AG09309 (cell line): ENCODE measurements at regions not wholly inside any gene's neighbourhood (a gene's known extent, or its start where the extent isn't known, plus 50 kb on each side); places are given as distances from the start of the nearest gene placed in this dataset.

ENCODE experiments used
- DNase-seq: peaks from one replicate; pipeline ENCODE4 v3.0.0-alpha.2; 2010; ENCODE audit warnings: low read depth
- H3K4me3 ChIP-seq: 2 replicates; pipeline ENCODE4 v1.5.1; 2011; ENCODE audit warnings: mild to moderate bottlenecking, low read depth, low read length, moderate library complexity; ENCODE audit not compliant: control insufficient read depth
- TF ChIP-seq, protein P1 (sequence below): IDR thresholded peaks from 2 replicates; pipeline ENCODE4 v1.5.1; 2011; ENCODE audit warnings: mild to moderate bottlenecking, low read depth, low read length, inconsistent platforms; ENCODE audit not compliant: insufficient read depth, control insufficient read depth; ENCODE audit errors: missing control alignments

DNA sequence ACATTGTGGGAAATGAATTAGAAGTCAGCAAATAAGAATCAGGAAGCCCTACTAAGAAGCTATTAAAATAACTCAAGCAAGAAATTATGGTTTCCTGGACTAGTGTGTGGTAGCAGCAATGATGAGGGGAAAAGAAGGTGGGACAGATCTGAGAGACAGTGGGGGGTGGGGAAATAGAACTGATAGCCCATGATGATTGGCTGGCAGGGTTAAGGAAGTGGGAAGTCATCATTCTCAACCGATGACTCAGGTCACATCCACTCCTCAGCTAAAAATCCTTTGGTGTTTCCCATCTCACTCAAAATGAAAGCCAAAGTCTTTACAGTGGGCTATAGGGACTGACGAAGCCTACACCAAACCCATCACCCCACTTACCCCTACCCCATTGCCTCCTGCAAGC is 153.9 kb upstream of the ARHGEF26 start:
- no peak for DNase-seq
- no peak overlapping the region for H3K4me3 ChIP-seq
- TF ChIP-seq, protein P1, sequence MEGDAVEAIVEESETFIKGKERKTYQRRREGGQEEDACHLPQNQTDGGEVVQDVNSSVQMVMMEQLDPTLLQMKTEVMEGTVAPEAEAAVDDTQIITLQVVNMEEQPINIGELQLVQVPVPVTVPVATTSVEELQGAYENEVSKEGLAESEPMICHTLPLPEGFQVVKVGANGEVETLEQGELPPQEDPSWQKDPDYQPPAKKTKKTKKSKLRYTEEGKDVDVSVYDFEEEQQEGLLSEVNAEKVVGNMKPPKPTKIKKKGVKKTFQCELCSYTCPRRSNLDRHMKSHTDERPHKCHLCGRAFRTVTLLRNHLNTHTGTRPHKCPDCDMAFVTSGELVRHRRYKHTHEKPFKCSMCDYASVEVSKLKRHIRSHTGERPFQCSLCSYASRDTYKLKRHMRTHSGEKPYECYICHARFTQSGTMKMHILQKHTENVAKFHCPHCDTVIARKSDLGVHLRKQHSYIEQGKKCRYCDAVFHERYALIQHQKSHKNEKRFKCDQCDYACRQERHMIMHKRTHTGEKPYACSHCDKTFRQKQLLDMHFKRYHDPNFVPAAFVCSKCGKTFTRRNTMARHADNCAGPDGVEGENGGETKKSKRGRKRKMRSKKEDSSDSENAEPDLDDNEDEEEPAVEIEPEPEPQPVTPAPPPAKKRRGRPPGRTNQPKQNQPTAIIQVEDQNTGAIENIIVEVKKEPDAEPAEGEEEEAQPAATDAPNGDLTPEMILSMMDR, result no peak

DNA sequence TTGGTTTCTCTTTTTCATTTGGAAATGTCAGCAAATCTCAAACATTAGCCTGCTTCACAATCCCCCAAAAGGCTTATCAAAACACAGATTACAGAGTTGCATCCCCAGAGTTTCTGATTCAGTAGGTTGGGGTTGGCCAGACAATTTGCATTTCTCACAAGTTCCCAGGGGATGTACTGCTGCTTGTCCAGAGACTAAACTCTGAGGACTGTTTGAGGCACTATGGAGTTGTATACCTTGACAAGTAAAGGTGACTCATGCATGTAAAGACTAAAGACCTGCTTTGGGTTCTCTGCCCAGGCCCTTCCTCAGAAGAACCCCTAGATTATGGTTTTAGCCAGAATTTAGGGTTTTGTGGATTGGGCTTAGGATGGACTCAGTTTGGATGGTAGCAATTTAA is 151.1 kb upstream of the ARHGEF26 start:
- no peak overlapping the region for H3K4me3 ChIP-seq
- TF ChIP-seq, protein P1, result no peak
- DNase-seq, result no peak

DNA sequence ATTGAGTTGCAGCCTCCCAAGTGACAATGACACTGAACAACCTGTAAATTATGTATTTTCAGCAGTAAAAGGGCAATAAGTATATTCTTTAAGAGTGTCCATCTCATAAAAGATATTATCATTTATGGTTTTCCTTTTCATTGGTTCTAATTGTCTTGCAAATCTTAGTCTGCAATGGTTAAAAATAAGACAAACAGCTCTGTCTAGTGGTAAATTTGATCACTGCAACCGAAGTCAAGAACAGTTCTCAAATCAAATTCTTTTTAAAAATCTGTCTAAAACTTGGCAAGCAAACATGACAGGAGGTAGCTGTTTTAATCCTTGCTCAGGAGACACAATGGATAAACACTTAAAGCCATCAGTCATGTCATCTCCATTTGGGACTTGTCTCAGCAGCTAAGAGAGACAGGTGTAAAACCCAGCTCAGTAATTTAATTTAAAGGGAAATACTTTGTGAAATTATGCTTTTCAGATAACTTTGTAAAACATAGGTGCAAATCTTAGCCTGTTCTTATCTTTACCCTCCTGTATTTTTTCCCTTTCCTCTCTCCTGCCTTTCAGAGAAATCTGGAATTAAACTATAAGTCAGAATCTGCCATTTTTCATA is 150.3 kb upstream of the ARHGEF26 start:
- TF ChIP-seq, protein P1, result peak; percentile 32
- DNase-seq, result no peak
- no peak overlapping the region for H3K4me3 ChIP-seq

DNA sequence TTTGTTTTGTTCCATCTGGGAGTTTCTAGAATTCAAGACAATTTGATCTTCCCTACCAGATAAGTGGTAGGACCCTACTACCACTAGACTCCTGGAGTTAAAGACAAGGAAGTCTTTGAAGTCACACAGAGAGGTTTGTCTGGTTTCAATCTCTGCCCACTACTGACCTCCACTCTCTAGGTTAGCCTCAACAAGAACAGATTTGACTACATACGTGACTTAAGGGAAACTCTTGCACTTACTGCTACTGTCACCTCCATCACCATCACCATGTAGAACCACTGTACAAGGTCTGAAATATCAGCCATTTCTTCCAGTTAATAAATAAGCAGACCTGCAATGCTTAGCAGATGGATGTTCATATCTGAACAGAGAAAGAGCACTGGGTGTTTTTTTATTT is 148.3 kb upstream of the ARHGEF26 start:
- H3K4me3 ChIP-seq, result no peak overlapping the region
- TF ChIP-seq, protein P1, result no peak
- DNase-seq, result no peak

DNA sequence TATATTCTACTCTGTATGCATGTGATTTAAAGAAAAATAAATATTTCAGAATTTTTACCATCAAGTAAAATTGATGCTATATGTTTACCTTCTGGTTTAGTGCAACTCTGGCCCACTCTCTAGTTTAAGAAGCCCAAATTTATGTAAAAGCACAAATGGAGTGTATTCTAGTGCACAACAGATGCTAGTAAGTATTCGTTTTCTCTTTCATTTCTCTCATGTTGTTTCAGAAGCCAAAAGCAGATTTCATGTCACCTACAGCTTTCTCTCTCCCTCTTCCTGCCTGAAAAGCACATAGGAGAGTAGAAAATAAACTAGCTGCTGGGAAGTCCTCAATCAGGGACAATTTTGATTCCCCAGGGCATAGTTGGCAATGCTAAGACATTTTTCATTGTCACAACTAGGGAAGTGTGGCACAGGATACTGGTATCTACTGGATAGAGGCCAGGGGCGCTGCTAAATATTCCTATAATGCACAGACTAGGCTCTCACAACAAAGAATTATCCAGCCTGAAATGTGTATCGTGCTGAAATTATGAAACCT is 147.4 kb upstream of the ARHGEF26 start:
- TF ChIP-seq, protein P1, result no peak
- no peak for DNase-seq
- no peak overlapping the region for H3K4me3 ChIP-seq

DNA sequence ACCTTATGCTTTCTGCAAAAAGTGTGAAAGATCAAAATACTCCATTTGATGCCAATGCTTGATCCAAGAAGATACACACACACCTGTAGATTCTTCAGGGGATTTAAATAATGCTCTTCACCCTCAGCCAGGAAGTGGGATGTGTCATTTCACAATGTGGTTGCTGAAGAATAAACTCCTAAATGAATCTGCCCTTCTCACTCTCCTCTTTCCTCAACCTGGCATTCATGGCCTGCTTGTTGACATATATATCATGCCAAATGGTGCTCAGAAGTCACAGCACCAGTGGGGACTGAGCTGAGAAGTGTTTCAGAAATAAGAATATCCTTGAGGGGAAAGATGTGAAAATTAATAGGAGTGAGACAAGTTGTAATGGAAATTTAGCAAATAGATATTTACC is 146.6 kb upstream of the ARHGEF26 start:
- DNase-seq, result no peak
- no peak overlapping the region for H3K4me3 ChIP-seq
- TF ChIP-seq, protein P1, result no peak
